Gastrocnemius medialis (tissue), 4 donors: ENCODE measurements at regions not wholly inside any gene's neighbourhood (a gene's known extent, or its start where the extent isn't known, plus 50 kb on each side); places are given as distances from the start of the nearest gene placed in this dataset.
A peak's percentile ranks its signal among the peaks of the same experiment; 100 is the strongest.

Experiments used
- ATAC-seq, 2 donors: fragments of 150-250 bp; one replicate each; pipeline ENCODE4 v1.9.1; 2016
- DNase-seq, 2 donors: peaks; one replicate each; pipeline ENCODE4 v3.0.0-alpha.2; 2019
- H3K27ac ChIP-seq, 4 donors: fragments of 200-600 bp; sonication (generic); 1 replicate in 1 of 4; 2 replicates in 3 of 4; pipeline ENCODE4 v1.5.1; 2016 to 2018; ENCODE audit warnings: mild to moderate bottlenecking in 2 of 4, moderate library complexity in 1 of 4
- H3K27me3 ChIP-seq, 3 donors: fragments of 200-600 bp; sonication (generic) in 2 of 3; 1 replicate in 1 of 3; 2 replicates in 2 of 3; pipeline versions ENCODE4 v1.5.1 to v1.6.0; 2016 to 2019; ENCODE audit warnings: mild to moderate bottlenecking in 1 of 3, moderate library complexity in 1 of 3
- H3K36me3 ChIP-seq, 2 donors: fragments of 200-600 bp; sonication (generic) in 1 of 2; one replicate each; pipeline ENCODE4 v1.5.1; 2017 to 2018
- H3K4me1 ChIP-seq, 2 donors: fragments of 200-600 bp; sonication (generic) in 1 of 2; one replicate each; pipeline ENCODE4 v1.5.1; 2016 to 2017; ENCODE audit warnings: mild to moderate bottlenecking in 2 of 2
- H3K4me3 ChIP-seq, 4 donors: fragments of 200-600 bp; sonication (generic) in 3 of 4; 1 replicate in 1 of 4; 2 replicates in 3 of 4; pipeline ENCODE4 v1.5.1; 2016 to 2019; ENCODE audit warnings: mild to moderate bottlenecking in 2 of 4
- H3K9me3 ChIP-seq, 3 donors: fragments of 200-600 bp; sonication (generic) in 2 of 3; 1 replicate in 1 of 3; 2 replicates in 2 of 3; pipeline ENCODE4 v1.5.1; 2016 to 2019
- CTCF ChIP-seq, 5 experiments: fragments of 450-650 bp in 3 of 5; fragments of 200-600 bp in 2 of 5; sonication (generic) in 2 of 5; IDR thresholded peaks in 4 of 5; conservative IDR thresholded peaks in 1 of 5; 1 replicate in 4 of 5; 2 replicates in 1 of 5; pipeline ENCODE4 v1.5.1; 2016 to 2019; ENCODE audit warnings: antibody characterized with exemption in 5 of 5, mild to moderate bottlenecking in 3 of 5, moderate library complexity in 3 of 5
- POLR2A ChIP-seq, 2 donors: fragments of 450-650 bp; IDR thresholded peaks; one replicate each; pipeline ENCODE4 v1.6.1; 2017; ENCODE audit warnings: antibody characterized with exemption in 2 of 2, mild to moderate bottlenecking in 2 of 2, moderate library complexity in 2 of 2
- in situ Hi-C, 4 donors: fragments of 200-750 bp; cut with MboI; loops; one replicate each; pipeline versions ENCODE4 v1.15.0 to v1.8.0; 2017; ENCODE audit warnings: low sequenced_read_pairs in 4 of 4
- intact Hi-C: fragments of 100-400 bp; cut with DNase I; formaldehyde crosslinking; loops from one replicate; pipeline ENCODE4 v1.15.1; 2023; ENCODE audit warnings: low total_unique reads

- TF ChIP-seq CTCF (IDR thresholded peaks at IDR 0.05 in 4 of 5, conservative IDR thresholded peaks at IDR 0.05 in 1 of 5) = no peak
- TF ChIP-seq POLR2A (IDR thresholded peaks at IDR 0.05) = no peak
- intact Hi-C loops (no loop called here), in situ Hi-C loops (no loop called here)
- no peaks in the 10 kb centered on the region for H3K27me3 ChIP-seq
- H3K4me3 ChIP-seq = no peak overlapping the region
- no peaks in the 10 kb centered on the region for H3K4me1 ChIP-seq
- ATAC-seq (no peak), DNase-seq (no peak)
- H3K9me3 ChIP-seq = no peaks in the 10 kb centered on the region
- H3K27ac ChIP-seq = no peak overlapping the region
- H3K36me3 ChIP-seq = no peaks in the 10 kb centered on the region
These were observed 212.2 kb upstream of the TMEM260 start for GRCh38 chr14:56367416-56367815.

- H3K36me3 ChIP-seq = no peaks in the 10 kb centered on the region
- intact Hi-C loops = no loop called here
- H3K27me3 ChIP-seq = no peaks in the 10 kb centered on the region
- DNase-seq = no peak
- H3K4me3 ChIP-seq = no peak overlapping the region
- in situ Hi-C loops = no loop called here
- no peaks in the 10 kb centered on the region for H3K9me3 ChIP-seq
- H3K4me1 ChIP-seq = no peaks in the 10 kb centered on the region
- ATAC-seq = no peak
- TF ChIP-seq POLR2A (IDR thresholded peaks at IDR 0.05) = no peak
- TF ChIP-seq CTCF (IDR thresholded peaks at IDR 0.05 in 4 of 5, conservative IDR thresholded peaks at IDR 0.05 in 1 of 5) = no peak
- H3K27ac ChIP-seq = no peak overlapping the region
These were observed 207.9 kb upstream of the TMEM260 start for GRCh38 chr14:56371737-56372136.

- TF ChIP-seq POLR2A (IDR thresholded peaks at IDR 0.05) = no peak
- no peak for TF ChIP-seq CTCF (IDR thresholded peaks at IDR 0.05 in 4 of 5, conservative IDR thresholded peaks at IDR 0.05 in 1 of 5)
- intact Hi-C loops = no loop called here
- in situ Hi-C loops = no loop called here
- no peak overlapping the region for H3K4me3 ChIP-seq
- no peak overlapping the region for H3K27ac ChIP-seq
- H3K4me1 ChIP-seq = no peaks in the 10 kb centered on the region
- H3K9me3 ChIP-seq = no peaks in the 10 kb centered on the region
- ATAC-seq (no peak), DNase-seq (no peak)
- no peaks in the 10 kb centered on the region for H3K36me3 ChIP-seq
- no peaks in the 10 kb centered on the region for H3K27me3 ChIP-seq
These were observed 205.2 kb upstream of the TMEM260 start for GRCh38 chr14:56374421-56374820.

- intact Hi-C loops = no loop called here
- in situ Hi-C loops = no loop called here
- DNase-seq (no peak), ATAC-seq (no peak)
- H3K9me3 ChIP-seq = no peaks in the 10 kb centered on the region
- no peaks in the 10 kb centered on the region for H3K4me1 ChIP-seq
- H3K36me3 ChIP-seq = no peaks in the 10 kb centered on the region
- H3K27ac ChIP-seq = no peak overlapping the region
- TF ChIP-seq POLR2A (IDR thresholded peaks at IDR 0.05) (no peak), CTCF (IDR thresholded peaks at IDR 0.05 in 4 of 5, conservative IDR thresholded peaks at IDR 0.05 in 1 of 5) (no peak)
- H3K27me3 ChIP-seq = no peaks in the 10 kb centered on the region
- no peak overlapping the region for H3K4me3 ChIP-seq
These were observed 201.6 kb upstream of the TMEM260 start for GRCh38 chr14:56378046-56378445.

- Histone ChIP-seq H3K9me3 (no peaks in the 10 kb centered on the region), H3K36me3 (no peaks in the 10 kb centered on the region), H3K4me1 (no peaks in the 10 kb centered on the region), H3K27me3 (no peaks in the 10 kb centered on the region), H3K4me3 (no peak overlapping the region), H3K27ac (no peak overlapping the region)
- ATAC-seq (peak in 1 of 2 donors; percentile 33), DNase-seq (no peak)
- in situ Hi-C loops (no loop called here), intact Hi-C loops (no loop called here)
- TF ChIP-seq POLR2A (IDR thresholded peaks at IDR 0.05) = no peak
- TF ChIP-seq CTCF (IDR thresholded peaks at IDR 0.05 in 4 of 5, conservative IDR thresholded peaks at IDR 0.05 in 1 of 5) = no peak
These were observed 201.1 kb upstream of the TMEM260 start for GRCh38 chr14:56378475-56378877.
